ENCODE measurements at regions not wholly inside any gene's neighbourhood (a gene's known extent, or its start where the extent isn't known, plus 50 kb on each side); places are given as distances from the start of the nearest gene placed in this dataset.

GRCh38 chr3:43872301-43872700 is 181.6 kb downstream of the ABHD5 start:
- no peak overlapping the region for H3K4me3 Mint-ChIP-seq
- DNase-seq, result no peak
- Histone ChIP-seq H3K4me1 (ENCODE audit: control insufficient read depth, insufficient read depth, low read length) (no peaks in the 10 kb centered on the region), H3K27me3 (ENCODE audit: control insufficient read depth, insufficient read depth, low read length) (no peaks in the 10 kb centered on the region), H3K36me3 (ENCODE audit: control insufficient read depth, insufficient read depth, low read length) (no peaks in the 10 kb centered on the region), H3K9me3 (ENCODE audit: control insufficient read depth, insufficient read depth, low read length) (no peaks in the 10 kb centered on the region), H3K27ac (ENCODE audit: low read length) (no peak overlapping the region), H3K4me3 (ENCODE audit: low read length) (no peak overlapping the region)
- TF ChIP-seq, protein P1, sequence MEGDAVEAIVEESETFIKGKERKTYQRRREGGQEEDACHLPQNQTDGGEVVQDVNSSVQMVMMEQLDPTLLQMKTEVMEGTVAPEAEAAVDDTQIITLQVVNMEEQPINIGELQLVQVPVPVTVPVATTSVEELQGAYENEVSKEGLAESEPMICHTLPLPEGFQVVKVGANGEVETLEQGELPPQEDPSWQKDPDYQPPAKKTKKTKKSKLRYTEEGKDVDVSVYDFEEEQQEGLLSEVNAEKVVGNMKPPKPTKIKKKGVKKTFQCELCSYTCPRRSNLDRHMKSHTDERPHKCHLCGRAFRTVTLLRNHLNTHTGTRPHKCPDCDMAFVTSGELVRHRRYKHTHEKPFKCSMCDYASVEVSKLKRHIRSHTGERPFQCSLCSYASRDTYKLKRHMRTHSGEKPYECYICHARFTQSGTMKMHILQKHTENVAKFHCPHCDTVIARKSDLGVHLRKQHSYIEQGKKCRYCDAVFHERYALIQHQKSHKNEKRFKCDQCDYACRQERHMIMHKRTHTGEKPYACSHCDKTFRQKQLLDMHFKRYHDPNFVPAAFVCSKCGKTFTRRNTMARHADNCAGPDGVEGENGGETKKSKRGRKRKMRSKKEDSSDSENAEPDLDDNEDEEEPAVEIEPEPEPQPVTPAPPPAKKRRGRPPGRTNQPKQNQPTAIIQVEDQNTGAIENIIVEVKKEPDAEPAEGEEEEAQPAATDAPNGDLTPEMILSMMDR (IDR thresholded peaks at IDR 0.05), result no peak
- H3K9me3 Mint-ChIP-seq, result no peaks in the 10 kb centered on the region
- no peak overlapping the region for H3K27ac Mint-ChIP-seq
- H3K4me1 Mint-ChIP-seq, result no peaks in the 10 kb centered on the region
- ATAC-seq, result no peak
- 55% methylated on average over 3 of the region's 3 CpGs for WGBS (ENCODE audit: insufficient coverage)
- H3K27me3 Mint-ChIP-seq (ENCODE audit: low read depth in 2 of 2), result peaks cover 6 to 11% of the 10 kb centered on the region in 2 donors
- H3K36me3 Mint-ChIP-seq, result no peaks in the 10 kb centered on the region
- intact Hi-C loops (cut with micrococcal nuclease), result no loop called here

DNA sequence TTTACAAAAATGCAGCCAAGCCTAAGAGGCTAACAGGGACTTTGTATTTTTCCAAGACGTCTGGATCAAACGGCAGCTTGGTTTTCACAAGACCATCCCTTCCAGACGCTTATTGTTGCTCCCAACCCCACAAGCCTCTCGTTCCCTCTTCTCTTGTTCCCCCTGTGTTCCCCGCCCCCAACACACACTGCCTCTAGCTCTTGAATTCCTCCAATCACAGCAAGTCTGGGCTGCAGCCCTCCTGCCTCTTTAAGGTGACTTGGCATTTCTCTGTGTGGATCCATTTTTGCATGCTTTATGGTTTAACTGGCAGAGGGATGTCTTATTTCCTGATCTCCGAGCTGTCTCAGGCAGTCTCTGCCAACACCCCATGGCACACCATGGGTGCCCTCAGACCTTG is 182.2 kb downstream of the ABHD5 start:
- H3K4me3 ChIP-seq (ENCODE audit: low read length), result no peak overlapping the region
- H3K36me3 Mint-ChIP-seq, result no peaks in the 10 kb centered on the region
- H3K4me1 Mint-ChIP-seq, result no peaks in the 10 kb centered on the region
- no peaks in the 10 kb centered on the region for H3K36me3 ChIP-seq (ENCODE audit: control insufficient read depth, insufficient read depth, low read length)
- no peaks in the 10 kb centered on the region for H3K9me3 Mint-ChIP-seq
- intact Hi-C loops (cut with micrococcal nuclease), result no loop called here
- 52% methylated on average over 6 of the region's 6 CpGs for WGBS (ENCODE audit: insufficient coverage)
- H3K27me3 Mint-ChIP-seq (ENCODE audit: low read depth in 2 of 2), result peaks cover 6 to 11% of the 10 kb centered on the region in 2 donors
- H3K27ac ChIP-seq (ENCODE audit: low read length), result no peak overlapping the region
- H3K4me1 ChIP-seq (ENCODE audit: control insufficient read depth, insufficient read depth, low read length), result no peaks in the 10 kb centered on the region
- no peak for ATAC-seq
- H3K27me3 ChIP-seq (ENCODE audit: control insufficient read depth, insufficient read depth, low read length), result no peaks in the 10 kb centered on the region
- H3K4me3 Mint-ChIP-seq, result no peak overlapping the region
- TF ChIP-seq, protein P1 (IDR thresholded peaks at IDR 0.05), result no peak
- H3K27ac Mint-ChIP-seq, result no peak overlapping the region
- DNase-seq, result no peak
- no peaks in the 10 kb centered on the region for H3K9me3 ChIP-seq (ENCODE audit: control insufficient read depth, insufficient read depth, low read length)

DNA sequence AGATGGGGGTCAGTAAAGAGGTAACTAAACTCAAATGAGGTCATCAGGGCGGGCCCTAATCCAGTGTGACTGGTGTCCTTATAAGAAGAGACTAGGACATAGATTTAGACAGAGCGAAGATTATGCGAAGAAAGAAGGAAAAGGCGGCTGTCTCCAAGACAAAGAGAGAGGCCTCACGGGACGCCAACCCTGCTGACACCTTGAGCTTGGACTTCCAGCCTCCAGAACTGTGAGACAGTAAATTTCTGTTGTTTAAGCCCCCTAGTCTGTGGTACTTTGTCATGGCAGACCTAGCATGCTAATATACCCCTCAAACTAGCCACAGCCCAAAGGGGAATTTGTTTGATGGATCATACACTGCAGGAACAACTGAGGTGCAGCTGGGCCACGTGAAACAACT is 183.0 kb downstream of the ABHD5 start:
- peaks cover 6 to 11% of the 10 kb centered on the region in 2 donors for H3K27me3 Mint-ChIP-seq (ENCODE audit: low read depth in 2 of 2)
- 89% methylated on average over 7 of the region's 7 CpGs for WGBS (ENCODE audit: insufficient coverage)
- H3K4me3 Mint-ChIP-seq, result no peak overlapping the region
- no peaks in the 10 kb centered on the region for H3K36me3 ChIP-seq (ENCODE audit: control insufficient read depth, insufficient read depth, low read length)
- ATAC-seq (no peak), DNase-seq (no peak)
- H3K36me3 Mint-ChIP-seq, result no peaks in the 10 kb centered on the region
- intact Hi-C loops (cut with micrococcal nuclease), result no loop called here
- H3K9me3 Mint-ChIP-seq, result no peaks in the 10 kb centered on the region
- H3K27ac Mint-ChIP-seq, result no peak overlapping the region
- H3K27ac ChIP-seq (ENCODE audit: low read length), result no peak overlapping the region
- no peaks in the 10 kb centered on the region for H3K9me3 ChIP-seq (ENCODE audit: control insufficient read depth, insufficient read depth, low read length)
- no peaks in the 10 kb centered on the region for H3K27me3 ChIP-seq (ENCODE audit: control insufficient read depth, insufficient read depth, low read length)
- no peak overlapping the region for H3K4me3 ChIP-seq (ENCODE audit: low read length)
- TF ChIP-seq, protein P1 (IDR thresholded peaks at IDR 0.05), result no peak
- no peaks in the 10 kb centered on the region for H3K4me1 ChIP-seq (ENCODE audit: control insufficient read depth, insufficient read depth, low read length)
- H3K4me1 Mint-ChIP-seq, result no peaks in the 10 kb centered on the region

GRCh38 chr3:43874290-43874689 is 183.6 kb downstream of the ABHD5 start:
- no peak overlapping the region for H3K27ac Mint-ChIP-seq
- H3K36me3 Mint-ChIP-seq, result no peaks in the 10 kb centered on the region
- H3K4me1 Mint-ChIP-seq, result no peaks in the 10 kb centered on the region
- no peak for DNase-seq
- no peaks in the 10 kb centered on the region for H3K27me3 ChIP-seq (ENCODE audit: control insufficient read depth, insufficient read depth, low read length)
- H3K27me3 Mint-ChIP-seq (ENCODE audit: low read depth in 2 of 2), result peaks cover 6 to 9% of the 10 kb centered on the region in 2 donors
- H3K9me3 ChIP-seq (ENCODE audit: control insufficient read depth, insufficient read depth, low read length), result no peaks in the 10 kb centered on the region
- H3K4me3 ChIP-seq (ENCODE audit: low read length), result no peak overlapping the region
- H3K36me3 ChIP-seq (ENCODE audit: control insufficient read depth, insufficient read depth, low read length), result no peaks in the 10 kb centered on the region
- H3K4me3 Mint-ChIP-seq, result no peak overlapping the region
- H3K4me1 ChIP-seq (ENCODE audit: control insufficient read depth, insufficient read depth, low read length), result no peaks in the 10 kb centered on the region
- 71% methylated on average over 1 of the region's 1 CpG for WGBS (ENCODE audit: insufficient coverage)
- ATAC-seq, result no peak
- no peak overlapping the region for H3K27ac ChIP-seq (ENCODE audit: low read length)
- intact Hi-C loops (cut with micrococcal nuclease), result no loop called here
- TF ChIP-seq, protein P1 (IDR thresholded peaks at IDR 0.05), result no peak
- H3K9me3 Mint-ChIP-seq, result no peaks in the 10 kb centered on the region
